GM12865 (cell line): ENCODE measurements at regions not wholly inside any gene's neighbourhood (a gene's known extent, or its start where the extent isn't known, plus 50 kb on each side); places are given as distances from the start of the nearest gene placed in this dataset.

Experiments used
- DNase-seq: peaks from one replicate; pipeline ENCODE4 v3.0.0; 2010; ENCODE audit warnings: low read depth
- H3K4me3 ChIP-seq: 2 replicates; pipeline ENCODE4 v1.5.1; 2011; ENCODE audit warnings: mild to moderate bottlenecking, low read depth, low read length, control low read depth
- CTCF ChIP-seq: IDR thresholded peaks from 2 replicates; pipeline ENCODE4 v1.5.1; 2011; ENCODE audit warnings: low read length, control low read depth, low read depth, inconsistent platforms; ENCODE audit not compliant: insufficient read depth; ENCODE audit errors: missing control alignments

DNA sequence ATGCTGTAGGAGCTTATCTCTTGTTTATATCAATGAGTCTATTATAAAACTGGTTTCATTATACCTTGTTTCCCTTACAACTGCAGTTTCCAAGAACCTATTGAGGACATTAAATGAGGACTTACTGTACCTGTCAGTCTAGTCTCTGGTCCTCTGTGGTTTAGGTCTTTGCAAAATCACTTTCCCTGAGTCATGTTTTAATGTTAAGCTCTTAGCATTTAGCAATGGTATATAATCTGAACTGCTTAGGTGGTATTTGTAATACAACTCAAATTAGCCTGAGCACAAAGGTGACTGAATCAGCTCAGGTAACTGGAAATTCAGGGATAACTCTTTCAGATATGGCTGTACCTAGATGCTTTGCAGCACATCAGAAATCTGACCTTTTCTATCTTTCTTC, 418.3 kb upstream of the SPRED2 start:
- TF ChIP-seq CTCF: no peak
- no peak for DNase-seq
- H3K4me3 ChIP-seq: no peak overlapping the region

- no peak overlapping the region for H3K4me3 ChIP-seq
- TF ChIP-seq CTCF: no peak
- no peak for DNase-seq
Observed at GRCh38 chr2:65846989-65847678, 414.7 kb upstream of the SPRED2 start.

DNA sequence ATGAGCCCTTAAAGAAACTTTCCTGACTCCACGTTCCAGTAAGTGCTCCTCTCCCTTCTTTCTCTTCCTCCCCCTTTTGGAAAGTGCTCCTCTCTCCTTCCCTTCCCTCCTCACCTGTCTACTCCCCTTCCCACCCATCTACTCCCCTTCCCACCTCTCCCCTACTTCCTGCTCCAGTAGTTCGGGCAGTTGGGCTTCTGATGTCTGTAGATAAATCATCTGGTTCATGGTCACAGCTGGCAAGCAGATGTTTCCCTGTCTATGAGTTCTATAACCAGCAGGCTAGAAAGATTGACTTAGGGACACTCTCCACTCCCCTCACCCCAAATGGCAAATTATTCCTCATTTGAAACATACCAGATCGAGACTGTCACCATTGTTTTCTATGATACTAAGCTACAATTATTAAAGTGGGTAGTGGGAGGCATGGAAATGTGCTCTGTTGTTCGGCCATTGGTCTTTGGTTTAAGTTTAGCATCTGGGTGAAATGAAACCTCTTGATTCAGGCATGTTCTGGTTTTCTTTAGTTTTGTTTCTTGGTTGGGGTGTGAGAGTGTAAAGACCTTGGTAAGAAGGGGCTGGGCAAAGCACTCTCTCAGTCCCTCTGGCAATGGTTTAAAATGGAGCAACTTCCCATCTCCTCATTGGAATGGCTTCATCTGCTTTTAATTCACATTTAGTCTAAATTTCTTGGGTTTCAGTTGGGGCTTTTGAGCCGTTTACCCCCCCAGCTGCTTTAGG, 413.2 kb upstream of the SPRED2 start:
- no peak overlapping the region for H3K4me3 ChIP-seq
- no peak for DNase-seq
- TF ChIP-seq CTCF: no peak

GRCh38 chr2:65842104-65842503, 409.7 kb upstream of the SPRED2 start:
- no peak for TF ChIP-seq CTCF
- no peak for DNase-seq
- no peak overlapping the region for H3K4me3 ChIP-seq

DNA sequence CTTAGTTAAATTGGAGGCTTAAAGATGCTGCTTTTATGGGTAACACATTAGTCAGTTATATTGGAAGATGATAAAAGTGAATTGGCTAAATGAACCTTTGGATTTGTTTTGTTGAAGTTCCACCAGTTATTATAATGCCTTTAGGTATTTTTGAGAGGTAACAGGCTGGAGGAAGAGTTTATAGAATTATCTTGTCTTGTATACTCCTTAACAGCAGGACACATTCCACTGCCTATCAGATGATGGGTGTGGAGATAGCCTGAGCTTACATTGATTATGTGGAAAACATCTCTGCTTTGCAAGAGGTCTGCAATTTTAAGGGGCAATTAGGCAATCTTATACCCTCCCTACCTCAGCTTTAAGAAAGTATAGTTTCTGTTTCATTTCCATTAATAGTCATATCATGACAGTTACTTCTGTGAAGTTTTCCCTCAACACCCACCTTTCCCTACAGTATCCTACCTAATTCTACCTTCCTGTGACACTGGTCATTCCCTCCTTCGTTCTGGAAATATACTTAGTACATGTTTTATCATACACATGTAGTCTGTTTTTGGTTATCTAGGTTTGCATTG, 403.7 kb upstream of the SPRED2 start:
- TF ChIP-seq CTCF: no peak
- no peak overlapping the region for H3K4me3 ChIP-seq

DNA sequence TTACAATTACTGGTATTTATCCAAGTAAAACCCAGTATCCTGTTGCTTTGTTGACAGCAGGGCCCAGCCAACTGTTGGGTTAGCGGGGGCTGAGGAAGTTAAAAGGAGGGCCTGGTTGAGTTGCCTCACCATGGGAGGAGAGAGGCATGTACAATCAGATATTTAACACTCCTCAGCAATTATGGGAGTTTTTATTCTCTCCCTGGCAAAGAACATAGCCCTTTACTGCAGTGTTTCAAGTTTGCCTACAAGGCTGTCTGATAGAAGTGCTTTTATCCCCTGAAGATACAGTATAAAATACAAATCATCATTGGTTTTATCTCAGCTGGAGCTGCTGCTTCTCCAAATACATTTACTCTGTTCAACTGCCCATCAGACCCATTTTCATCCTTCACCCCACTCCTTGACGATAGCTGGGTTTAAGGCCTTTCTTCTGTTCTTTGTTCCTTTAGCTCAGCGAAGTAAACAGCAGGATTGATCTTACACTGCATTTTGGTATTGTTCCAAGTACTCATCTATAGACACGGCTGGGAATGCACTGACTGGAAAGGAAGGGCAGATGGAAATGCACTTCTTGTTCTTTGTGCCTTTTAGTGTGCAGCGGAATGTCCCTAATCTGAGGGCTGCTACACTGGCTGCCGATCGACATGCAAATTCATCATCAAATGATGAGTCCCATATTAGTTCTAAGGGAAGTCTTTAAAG, 402.5 kb upstream of the SPRED2 start:
- no peak for DNase-seq
- H3K4me3 ChIP-seq: no peak overlapping the region
- no peak for TF ChIP-seq CTCF

More for the DNA sequence above, 403.7 kb upstream of the SPRED2 start:
- no peak for DNase-seq
